Breast epithelium (tissue), 4 donors: ENCODE measurements at regions not wholly inside any gene's neighbourhood (a gene's known extent, or its start where the extent isn't known, plus 50 kb on each side); places are given as distances from the start of the nearest gene placed in this dataset.

Source experiments
- DNase-seq, 2 donors: peaks; one replicate each; pipeline ENCODE4 v3.0.0-alpha.2; 2019; ENCODE audit warnings: low spot score in 2 of 2
- H3K27ac ChIP-seq, 2 donors: fragments of 200-600 bp; sonication (generic) in 1 of 2; one replicate each; pipeline ENCODE4 v1.5.1; 2016 to 2019; ENCODE audit warnings: mild to moderate bottlenecking in 1 of 2
- H3K27me3 ChIP-seq, 2 donors: fragments of 200-600 bp; sonication (generic) in 1 of 2; one replicate each; pipeline versions ENCODE4 v1.5.1 to v1.6.0; 2017 to 2019; ENCODE audit warnings: control low read depth in 1 of 2, mild to moderate bottlenecking in 1 of 2
- H3K36me3 ChIP-seq: fragments of 200-600 bp; one replicate; pipeline ENCODE4 v1.5.1; 2019
- H3K4me1 ChIP-seq, 2 donors: fragments of 200-600 bp; sonication (generic); one replicate each; pipeline ENCODE4 v1.5.1; 2016 to 2019; ENCODE audit warnings: control low read depth in 1 of 2
- H3K4me3 ChIP-seq, 3 donors: fragments of 200-600 bp; sonication (generic); 1 replicate in 2 of 3; 2 replicates in 1 of 3; pipeline ENCODE4 v1.5.1; 2016 to 2019; ENCODE audit warnings: mild to moderate bottlenecking in 3 of 3, moderate library complexity in 2 of 3
- H3K9me3 ChIP-seq, 2 donors: fragments of 200-600 bp; sonication (generic) in 1 of 2; one replicate each; pipeline ENCODE4 v1.5.1; 2016 to 2019; ENCODE audit warnings: control low read depth in 1 of 2
- POLR2A ChIP-seq: fragments of 450-650 bp; IDR thresholded peaks from one replicate; pipeline ENCODE4 v1.6.1; 2016; ENCODE audit warnings: antibody characterized with exemption, mild to moderate bottlenecking, moderate library complexity
- POLR2AphosphoS5 ChIP-seq, 3 donors: sonication (generic); formaldehyde crosslinking; IDR thresholded peaks; one replicate each; pipeline ENCODE4 v1.6.1; 2017; ENCODE audit warnings: antibody characterized with exemption in 3 of 3
- intact Hi-C: fragments of 100-400 bp; cut with DNase I; formaldehyde crosslinking; loops from one replicate; pipeline ENCODE4 v1.15.1; 2023; ENCODE audit warnings: low total_unique reads
- TF ChIP-seq, protein P1 (sequence below), 3 donors: fragments of 450-650 bp; IDR thresholded peaks; one replicate each; pipeline ENCODE4 v1.5.1; 2016 to 2017; ENCODE audit warnings: antibody characterized with exemption in 3 of 3, mild to moderate bottlenecking in 3 of 3, moderate library complexity in 3 of 3

DNA sequence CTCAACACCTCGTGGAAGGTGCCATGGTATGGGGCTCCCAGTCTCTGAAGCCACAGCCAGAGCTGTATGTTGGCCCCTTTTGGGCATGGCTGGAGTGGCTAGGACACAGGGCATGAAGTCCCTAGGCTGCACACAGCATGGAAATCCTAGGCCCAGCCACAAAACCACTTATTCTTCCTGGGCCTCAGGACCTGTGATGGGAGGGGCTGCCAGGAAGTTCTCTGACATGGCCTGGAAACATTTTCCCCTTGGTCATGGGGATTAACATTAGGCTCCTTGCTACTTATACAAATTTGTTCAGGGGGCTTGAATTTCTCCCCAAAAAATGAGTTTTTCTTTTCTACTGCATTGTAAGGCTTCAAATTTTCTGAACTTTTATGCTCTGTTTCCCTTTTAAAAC lies 2091.2 kb upstream of the ACO1 start:
- no peak for TF ChIP-seq POLR2A
- TF ChIP-seq, protein P1, sequence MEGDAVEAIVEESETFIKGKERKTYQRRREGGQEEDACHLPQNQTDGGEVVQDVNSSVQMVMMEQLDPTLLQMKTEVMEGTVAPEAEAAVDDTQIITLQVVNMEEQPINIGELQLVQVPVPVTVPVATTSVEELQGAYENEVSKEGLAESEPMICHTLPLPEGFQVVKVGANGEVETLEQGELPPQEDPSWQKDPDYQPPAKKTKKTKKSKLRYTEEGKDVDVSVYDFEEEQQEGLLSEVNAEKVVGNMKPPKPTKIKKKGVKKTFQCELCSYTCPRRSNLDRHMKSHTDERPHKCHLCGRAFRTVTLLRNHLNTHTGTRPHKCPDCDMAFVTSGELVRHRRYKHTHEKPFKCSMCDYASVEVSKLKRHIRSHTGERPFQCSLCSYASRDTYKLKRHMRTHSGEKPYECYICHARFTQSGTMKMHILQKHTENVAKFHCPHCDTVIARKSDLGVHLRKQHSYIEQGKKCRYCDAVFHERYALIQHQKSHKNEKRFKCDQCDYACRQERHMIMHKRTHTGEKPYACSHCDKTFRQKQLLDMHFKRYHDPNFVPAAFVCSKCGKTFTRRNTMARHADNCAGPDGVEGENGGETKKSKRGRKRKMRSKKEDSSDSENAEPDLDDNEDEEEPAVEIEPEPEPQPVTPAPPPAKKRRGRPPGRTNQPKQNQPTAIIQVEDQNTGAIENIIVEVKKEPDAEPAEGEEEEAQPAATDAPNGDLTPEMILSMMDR (IDR thresholded peaks at IDR 0.05): no peak
- no peak for TF ChIP-seq POLR2AphosphoS5 (IDR thresholded peaks at IDR 0.05)
- H3K27ac ChIP-seq: no peak overlapping the region
- no peaks in the 10 kb centered on the region for H3K27me3 ChIP-seq
- intact Hi-C loops: no loop called here
- H3K36me3 ChIP-seq: no peaks in the 10 kb centered on the region
- DNase-seq: no peak
- no peak overlapping the region for H3K4me3 ChIP-seq
- H3K4me1 ChIP-seq: no peaks in the 10 kb centered on the region
- H3K9me3 ChIP-seq: no peaks in the 10 kb centered on the region

DNA sequence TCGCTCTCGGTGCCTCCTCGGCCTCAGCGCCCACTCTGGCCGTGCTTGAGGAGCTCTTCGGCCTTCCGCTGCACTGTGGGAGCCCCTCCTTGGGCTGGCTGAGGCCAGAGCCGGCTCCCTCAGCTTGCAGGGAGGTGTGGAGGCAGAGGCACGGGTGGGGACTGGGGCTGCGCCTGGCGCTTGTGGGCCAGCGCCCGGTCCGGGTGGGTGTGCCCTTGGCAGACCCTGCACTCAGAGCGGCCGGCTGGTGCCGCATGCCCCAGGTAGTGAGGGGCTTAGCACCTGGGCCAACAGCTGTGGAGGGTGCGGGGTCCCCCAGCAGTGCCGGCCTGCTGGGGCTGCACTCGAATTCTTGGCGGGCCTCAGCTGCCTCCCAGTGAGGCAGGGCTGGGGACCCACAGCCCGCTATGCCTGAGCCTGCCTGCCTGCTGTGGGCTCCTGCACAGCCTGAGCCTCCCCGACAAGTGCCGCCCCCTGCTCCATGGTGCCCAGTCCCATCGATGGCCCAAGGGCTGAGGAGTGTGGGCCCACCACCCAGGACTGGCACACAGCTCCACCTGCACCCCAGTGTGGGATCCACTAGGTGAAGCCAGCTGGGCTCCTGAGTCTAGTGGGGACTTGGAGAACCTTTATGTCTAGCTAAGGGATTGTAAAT lies 2085.2 kb upstream of the ACO1 start:
- H3K4me3 ChIP-seq: no peak overlapping the region
- no peak for DNase-seq
- no peaks in the 10 kb centered on the region for H3K4me1 ChIP-seq
- no peaks in the 10 kb centered on the region for H3K36me3 ChIP-seq
- intact Hi-C loops: no loop called here
- H3K27me3 ChIP-seq: no peaks in the 10 kb centered on the region
- no peaks in the 10 kb centered on the region for H3K9me3 ChIP-seq
- TF ChIP-seq, protein P1 (IDR thresholded peaks at IDR 0.05): no peak
- TF ChIP-seq POLR2A: no peak
- no peak for TF ChIP-seq POLR2AphosphoS5 (IDR thresholded peaks at IDR 0.05)
- no peak overlapping the region for H3K27ac ChIP-seq

DNA sequence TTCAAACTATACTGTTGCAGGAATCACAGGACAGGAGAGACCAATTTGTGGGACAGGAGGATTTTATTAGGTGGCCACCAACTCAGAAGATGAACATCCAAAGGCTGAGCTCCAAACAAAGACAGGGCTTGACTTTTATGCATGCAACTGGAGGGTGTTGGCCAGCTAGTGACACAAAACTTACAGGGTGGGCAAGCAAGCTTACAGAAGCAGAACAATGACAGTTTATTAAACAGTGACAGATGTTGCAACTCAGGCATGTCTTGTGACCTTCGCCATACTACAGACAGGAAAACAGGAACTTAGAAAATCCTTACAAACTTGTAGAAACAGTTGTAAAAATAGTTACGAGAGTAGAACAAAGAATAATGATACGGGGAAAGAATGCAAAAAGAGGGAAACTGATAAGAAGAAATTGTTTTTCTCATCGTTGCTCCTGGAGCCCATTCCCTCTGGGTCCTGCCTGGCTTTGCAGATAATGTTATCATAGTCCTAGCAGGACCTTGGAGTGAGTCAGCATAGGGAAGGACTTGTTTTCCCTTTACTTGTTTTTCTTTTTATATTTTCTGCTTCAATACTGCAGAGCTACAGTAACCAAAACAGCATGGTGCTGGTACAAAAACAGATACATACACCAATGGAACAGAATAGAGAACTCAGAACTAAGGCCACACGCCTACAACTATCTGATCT lies 2083.0 kb upstream of the ACO1 start:
- Histone ChIP-seq H3K36me3 (no peaks in the 10 kb centered on the region), H3K9me3 (no peaks in the 10 kb centered on the region), H3K4me1 (no peaks in the 10 kb centered on the region), H3K27me3 (no peaks in the 10 kb centered on the region), H3K27ac (no peak overlapping the region), H3K4me3 (no peak overlapping the region)
- DNase-seq: no peak
- intact Hi-C loops: no loop called here
- TF ChIP-seq POLR2AphosphoS5 (IDR thresholded peaks at IDR 0.05): no peak
- no peak for TF ChIP-seq POLR2A
- TF ChIP-seq, protein P1 (IDR thresholded peaks at IDR 0.05): no peak

DNA sequence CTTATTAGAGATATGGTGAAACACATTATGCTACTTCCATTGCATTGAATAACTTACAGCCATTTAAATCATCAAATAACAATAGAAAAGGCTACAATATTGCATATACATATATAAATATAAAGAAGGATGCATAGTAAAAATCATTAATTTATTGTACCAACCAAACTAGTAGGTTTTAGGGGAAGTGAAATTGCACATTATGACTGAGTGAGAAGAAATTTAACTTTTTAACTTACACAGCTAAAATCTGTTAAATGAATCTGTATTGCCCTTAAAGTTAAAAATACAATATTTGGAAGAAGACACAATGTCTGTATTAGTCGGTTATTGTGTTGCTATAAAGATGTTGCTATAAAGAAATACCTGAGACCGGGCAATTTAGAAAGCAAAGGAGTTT lies 2073.7 kb upstream of the ACO1 start:
- Histone ChIP-seq H3K4me1 (no peaks in the 10 kb centered on the region), H3K36me3 (no peaks in the 10 kb centered on the region), H3K27ac (no peak overlapping the region), H3K27me3 (no peaks in the 10 kb centered on the region), H3K4me3 (no peak overlapping the region), H3K9me3 (peaks cover 1 to 4% of the 10 kb centered on the region in 2 donors)
- intact Hi-C loops: no loop called here
- no peak for DNase-seq
- TF ChIP-seq POLR2AphosphoS5 (IDR thresholded peaks at IDR 0.05): no peak
- TF ChIP-seq, protein P1 (IDR thresholded peaks at IDR 0.05): no peak
- no peak for TF ChIP-seq POLR2A

DNA sequence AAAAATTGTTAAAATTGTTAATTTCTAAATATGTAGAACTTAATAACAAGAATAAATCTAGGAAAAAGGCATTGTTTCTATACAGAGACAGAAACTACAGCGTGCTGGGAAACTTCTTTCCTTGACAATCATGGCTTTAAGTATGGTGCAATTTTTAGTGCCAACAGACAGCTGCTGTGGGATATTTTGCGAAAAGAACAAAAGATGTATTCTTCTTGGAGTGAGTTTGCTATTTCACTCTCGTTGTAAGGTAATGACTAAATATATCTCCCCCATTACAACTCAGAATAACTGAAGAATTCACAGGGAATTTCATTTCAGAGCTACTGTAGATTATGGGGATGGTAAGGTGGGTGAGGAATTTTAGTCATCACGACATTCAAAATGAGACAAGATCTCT lies 2055.0 kb upstream of the ACO1 start:
- Histone ChIP-seq H3K4me1 (no peaks in the 10 kb centered on the region), H3K36me3 (no peaks in the 10 kb centered on the region), H3K27ac (no peak overlapping the region), H3K9me3 (no peaks in the 10 kb centered on the region), H3K4me3 (no peak overlapping the region), H3K27me3 (no peaks in the 10 kb centered on the region)
- intact Hi-C loops: no loop called here
- TF ChIP-seq, protein P1 (IDR thresholded peaks at IDR 0.05): no peak
- TF ChIP-seq POLR2AphosphoS5 (IDR thresholded peaks at IDR 0.05) (no peak), POLR2A (no peak)
- no peak for DNase-seq
